Uterus (tissue), 2 donors: ENCODE measurements at regions not wholly inside any gene's neighbourhood (a gene's known extent, or its start where the extent isn't known, plus 50 kb on each side); places are given as distances from the start of the nearest gene placed in this dataset.

Experiments used
- CTCF ChIP-seq, 4 experiments: fragments of 200-600 bp in 2 of 4; fragments of 450-650 bp in 2 of 4; sonication (generic) in 2 of 4; IDR thresholded peaks; one replicate each; pipeline ENCODE4 v1.5.1; 2016 to 2019; ENCODE audit warnings: antibody characterized with exemption in 4 of 4, mild to moderate bottlenecking in 2 of 4, moderate library complexity in 1 of 4
- POLR2A ChIP-seq, 2 donors: fragments of 450-650 bp; IDR thresholded peaks; one replicate each; pipeline ENCODE4 v1.6.1; 2016; ENCODE audit warnings: antibody characterized with exemption in 2 of 2, mild to moderate bottlenecking in 1 of 2, moderate library complexity in 1 of 2

GRCh38 chr17:5677620-5678019 lies 93.3 kb upstream of the NLRP1 start:
- TF ChIP-seq CTCF (IDR thresholded peaks at IDR 0.05) (no peak), POLR2A (IDR thresholded peaks at IDR 0.05) (no peak)
